H1 (cell line): ENCODE measurements at regions not wholly inside any gene's neighbourhood (a gene's known extent, or its start where the extent isn't known, plus 50 kb on each side); places are given as distances from the start of the nearest gene placed in this dataset.

Experiments
- CHD7 ChIP-seq: fragments of 300-600 bp; sonication (generic); IDR thresholded peaks from 2 replicates; pipeline ENCODE4 v1.7.1; 2012; ENCODE audit warnings: low read length, moderate library complexity, mild to moderate bottlenecking, inconsistent platforms; ENCODE audit not compliant: insufficient replicate concordance
- SIN3A ChIP-seq, 2 experiments: IDR thresholded peaks in 1 of 2; conservative IDR thresholded peaks in 1 of 2; 2 replicates each; pipeline ENCODE4 v1.6.1; 2011 to 2012; ENCODE audit warnings: low read length in 2 of 2, improper control_type of control experiment in 1 of 2, low read depth in 1 of 2, mild to moderate bottlenecking in 1 of 2
- SP4 ChIP-seq: IDR thresholded peaks from 2 replicates; pipeline ENCODE4 v1.6.1; 2012; ENCODE audit warnings: low read length, inconsistent platforms
- SRF ChIP-seq: IDR thresholded peaks from 2 replicates; pipeline ENCODE4 v1.6.1; 2011; ENCODE audit warnings: mild to moderate bottlenecking, low read depth, low read length, moderate library complexity
- TAF1 ChIP-seq: IDR thresholded peaks from 2 replicates; pipeline ENCODE4 v1.6.1; 2011; ENCODE audit warnings: mild to moderate bottlenecking, low read depth, low read length
- YY1 ChIP-seq: IDR thresholded peaks from 2 replicates; pipeline ENCODE4 v1.6.1; 2011; ENCODE audit warnings: low read depth, mild to moderate bottlenecking, low read length

DNA sequence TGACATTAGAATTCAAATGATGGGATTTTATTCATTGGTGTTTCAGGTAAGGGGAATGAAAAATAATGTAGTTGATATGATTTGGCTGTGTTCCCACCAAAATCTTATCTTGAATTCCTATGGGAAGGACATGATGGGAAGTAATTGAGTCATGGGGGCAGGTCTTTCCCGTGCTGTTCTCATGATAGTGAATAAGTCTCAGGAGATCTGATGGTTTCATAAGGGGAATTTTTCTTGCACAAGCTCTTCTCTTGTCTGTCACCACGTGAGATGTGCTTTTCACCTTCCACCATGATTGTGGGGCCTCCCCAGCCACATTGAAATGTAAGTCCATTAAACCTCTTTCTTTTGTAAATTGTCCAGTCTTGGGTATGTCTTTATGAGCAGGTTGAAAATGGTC, 268.6 kb upstream of the CHORDC1 start (continued):
- TF ChIP-seq CHD7 (no peak), TAF1 (no peak), SRF (no peak), SP4 (no peak), SIN3A (conservative IDR thresholded peaks at IDR 0.05 in 1 of 2, IDR thresholded peaks at IDR 0.05 in 1 of 2; ENCODE audit: low read depth in 1 of 2, low read length in 2 of 2) (no peak), YY1 (no peak)
